GDM1 (cell line): ENCODE measurements at regions not wholly inside any gene's neighbourhood (a gene's known extent, or its start where the extent isn't known, plus 50 kb on each side); places are given as distances from the start of the nearest gene placed in this dataset.
"Not testable (repeated sequence)": the region's sequence is repeated elsewhere in the genome, so short reads cannot be mapped to it uniquely, and the experiment has no call there.

Experiments used
- DNase-seq: peaks from one replicate; lab custom pipeline; 2025; lab: John Stamatoyannopoulos, UW

GRCh38 chr12:34097213-34097612 lies 74.9 kb downstream of the ALG10 start:
- DNase-seq: no peak

DNA sequence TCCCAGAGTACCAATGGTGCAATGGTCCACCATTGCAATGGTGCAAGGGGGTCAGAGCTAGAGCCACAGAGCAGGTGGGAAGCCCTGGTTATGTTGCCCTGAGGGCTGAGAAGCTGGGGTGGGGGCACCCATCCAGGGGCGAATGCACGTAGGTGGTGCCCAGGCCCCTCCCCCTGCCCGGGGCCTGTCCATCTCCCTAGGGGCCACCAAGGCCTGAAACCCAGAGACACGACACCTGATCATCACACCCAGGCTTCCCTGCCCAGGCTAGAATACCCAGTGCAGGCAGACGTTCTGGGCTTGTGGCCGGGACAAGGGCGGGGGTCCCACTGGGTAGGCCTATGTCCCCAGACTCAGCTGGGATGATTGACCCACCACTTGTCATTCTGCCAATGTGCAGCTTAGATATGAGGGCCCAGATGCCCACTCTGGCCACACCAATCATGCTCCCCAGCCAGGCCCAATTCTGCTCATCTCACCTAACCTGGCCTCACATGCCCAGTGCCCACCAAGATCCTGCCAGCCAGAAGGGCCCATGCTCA lies 83.2 kb downstream of the ALG10 start:
- no peak for DNase-seq

GRCh38 chr12:34106172-34106571 lies 83.9 kb downstream of the ALG10 start:
- DNase-seq: no peak

DNA sequence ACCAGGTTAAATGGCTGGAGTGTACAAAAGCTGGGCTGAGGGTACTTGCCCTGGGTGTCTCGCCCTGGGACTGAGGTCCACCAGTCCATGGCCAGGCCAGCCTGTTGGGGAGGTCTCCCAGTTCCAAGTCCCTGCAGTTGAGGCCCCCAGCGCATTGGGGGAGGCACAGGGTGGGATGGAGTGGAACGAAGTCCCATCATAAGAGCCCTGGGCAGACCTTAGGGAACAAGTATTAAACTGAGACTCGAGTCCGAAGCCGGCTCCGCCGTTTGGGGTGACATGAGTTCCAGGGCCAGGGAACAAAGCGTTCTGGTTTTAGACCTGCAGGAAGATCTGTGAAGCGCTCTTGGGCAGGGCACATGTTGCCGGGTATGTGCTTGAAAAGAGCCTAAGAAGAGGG lies 84.7 kb downstream of the ALG10 start:
- no peak for DNase-seq

GRCh38 chr12:34107781-34108404 lies 85.6 kb downstream of the ALG10 start:
- no peak for DNase-seq

- DNase-seq: no peak
These were observed 86.1 kb downstream of the ALG10 start for GRCh38 chr12:34108405-34108803.

DNA sequence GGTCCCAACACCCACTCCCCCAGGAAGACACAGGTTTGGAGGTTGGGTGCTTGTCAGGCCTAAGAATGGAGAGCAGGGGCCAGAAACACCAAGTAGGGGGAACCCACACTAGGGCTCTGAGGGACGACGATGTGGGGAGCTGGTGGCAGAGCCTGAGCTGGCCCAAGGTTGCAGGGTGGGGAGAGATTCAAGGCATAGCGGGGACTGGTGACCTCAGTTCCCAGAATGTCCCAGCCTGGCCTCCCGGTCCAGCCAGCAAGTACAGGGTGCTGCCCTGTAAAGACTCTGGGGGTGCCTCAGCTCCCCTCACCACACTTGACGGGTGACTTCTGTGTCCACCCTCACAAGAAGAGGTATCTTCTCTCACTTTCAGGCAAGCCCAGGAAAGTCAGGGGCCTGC lies 86.7 kb downstream of the ALG10 start:
- no peak for DNase-seq

DNA sequence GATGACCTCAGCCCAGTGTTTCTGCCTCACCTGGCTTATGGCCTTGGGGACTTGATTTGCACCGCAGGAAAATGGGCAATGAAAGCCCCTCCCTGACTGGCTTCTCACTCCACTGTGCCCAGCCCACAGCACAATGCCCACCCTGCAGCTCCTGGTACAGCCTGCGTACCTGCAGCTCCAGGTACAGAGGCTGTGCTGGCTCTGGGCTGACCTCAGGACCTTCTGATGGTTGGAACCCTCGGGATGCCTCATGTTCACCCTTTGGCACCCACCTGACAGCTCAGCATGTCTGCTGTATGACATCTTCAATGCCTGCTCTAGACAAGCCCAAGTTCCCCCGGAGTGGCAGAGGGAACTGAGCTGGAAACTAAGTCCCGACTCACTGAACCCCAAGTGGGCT lies 87.1 kb downstream of the ALG10 start:
- no peak for DNase-seq

- DNase-seq: not testable (repeated sequence)
These were observed 87.7 kb downstream of the ALG10 start for GRCh38 chr12:34109909-34110531.

- DNase-seq: no peak
These were observed 97.1 kb downstream of the ALG10 start for GRCh38 chr12:34119366-34119765.

DNA sequence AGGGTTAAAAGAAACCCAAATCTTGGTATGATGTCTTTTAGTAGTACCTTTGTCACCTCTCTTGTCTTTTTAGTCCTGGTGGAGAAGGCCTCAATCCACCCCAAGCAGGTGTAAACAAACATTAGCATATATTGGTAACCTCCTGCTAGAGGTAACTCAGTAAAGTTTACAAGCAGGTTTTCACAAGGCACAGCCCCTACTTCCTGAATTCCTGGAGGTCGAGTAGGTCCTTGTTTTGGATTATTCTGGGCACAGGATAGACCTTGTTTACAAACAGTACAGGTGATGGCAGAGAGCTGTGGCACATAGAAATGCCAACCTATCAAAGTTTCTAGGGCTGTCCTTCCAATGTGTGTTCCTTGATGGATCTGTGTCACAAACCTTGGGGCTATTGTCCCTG lies 99.1 kb downstream of the ALG10 start:
- DNase-seq: no peak

DNA sequence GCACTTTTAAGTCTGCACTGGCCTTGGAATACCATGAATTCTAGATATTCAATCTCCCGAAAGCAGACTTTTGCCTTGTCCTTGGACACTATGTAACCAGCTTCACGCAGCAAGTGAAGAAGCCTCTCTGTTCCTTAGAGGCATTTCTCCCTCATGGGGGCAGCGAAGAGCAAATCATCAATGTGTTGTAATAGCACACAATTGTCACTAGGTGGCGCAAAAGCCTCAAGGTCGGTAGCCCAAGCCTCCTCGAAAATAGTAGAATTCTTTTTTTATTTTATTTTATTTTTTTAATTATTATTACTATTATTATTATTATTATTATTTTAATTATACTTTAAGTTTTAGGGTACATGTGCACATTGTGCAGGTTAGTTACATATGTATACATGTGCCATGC lies 100.8 kb downstream of the ALG10 start:
- peak; percentile 2 for DNase-seq

- DNase-seq: no peak
These were observed 102.3 kb downstream of the ALG10 start for GRCh38 chr12:34124608-34125007.

DNA sequence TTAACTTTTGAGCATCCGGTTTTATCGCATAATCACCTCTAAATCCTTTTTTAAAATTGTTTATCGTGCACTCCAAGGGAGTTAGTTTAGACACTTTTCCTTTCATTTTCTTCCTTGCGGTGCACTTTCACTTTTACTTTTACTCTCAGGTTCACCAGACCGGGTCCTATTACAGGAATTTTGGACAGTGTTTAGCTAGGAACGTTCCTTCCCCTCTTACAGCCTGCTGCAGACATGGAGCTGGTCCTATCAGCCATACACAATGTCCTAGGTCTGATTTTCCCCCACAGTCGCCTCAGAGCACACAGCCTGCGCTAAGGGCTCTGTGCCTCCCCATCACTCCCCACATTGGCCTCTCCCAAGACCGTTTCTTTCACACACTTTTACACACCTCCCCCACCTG lies 103.9 kb downstream of the ALG10 start:
- no peak for DNase-seq

DNA sequence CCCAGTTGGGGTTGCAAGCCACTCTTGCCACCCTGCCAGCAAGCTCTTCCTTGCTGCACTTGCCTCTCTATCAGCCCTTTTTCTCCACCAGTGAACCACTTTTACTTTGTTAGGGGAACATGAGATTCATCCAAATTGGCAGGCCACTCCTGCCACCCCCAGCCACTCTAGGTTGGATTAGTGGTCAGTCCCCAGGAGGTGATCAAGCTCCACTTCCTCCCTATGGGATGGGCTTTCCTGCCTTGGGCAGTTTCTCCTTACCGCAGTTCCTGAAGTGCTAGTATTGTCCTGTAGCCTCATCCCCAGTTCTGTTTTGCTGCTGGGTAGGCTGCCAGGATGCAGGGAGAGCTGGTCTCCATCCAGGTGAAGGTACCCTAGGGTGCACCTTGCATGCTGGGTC lies 104.5 kb downstream of the ALG10 start:
- no peak for DNase-seq

- not testable (repeated sequence) for DNase-seq
These were observed 105.1 kb downstream of the ALG10 start for GRCh38 chr12:34127379-34127778.

- DNase-seq: no peak
These were observed 120.1 kb downstream of the ALG10 start for GRCh38 chr12:34142430-34142829.

- no peak for DNase-seq
These were observed 128.7 kb downstream of the ALG10 start for GRCh38 chr12:34151019-34151418.

GRCh38 chr12:34163443-34163842 lies 141.1 kb downstream of the ALG10 start:
- DNase-seq: no peak

DNA sequence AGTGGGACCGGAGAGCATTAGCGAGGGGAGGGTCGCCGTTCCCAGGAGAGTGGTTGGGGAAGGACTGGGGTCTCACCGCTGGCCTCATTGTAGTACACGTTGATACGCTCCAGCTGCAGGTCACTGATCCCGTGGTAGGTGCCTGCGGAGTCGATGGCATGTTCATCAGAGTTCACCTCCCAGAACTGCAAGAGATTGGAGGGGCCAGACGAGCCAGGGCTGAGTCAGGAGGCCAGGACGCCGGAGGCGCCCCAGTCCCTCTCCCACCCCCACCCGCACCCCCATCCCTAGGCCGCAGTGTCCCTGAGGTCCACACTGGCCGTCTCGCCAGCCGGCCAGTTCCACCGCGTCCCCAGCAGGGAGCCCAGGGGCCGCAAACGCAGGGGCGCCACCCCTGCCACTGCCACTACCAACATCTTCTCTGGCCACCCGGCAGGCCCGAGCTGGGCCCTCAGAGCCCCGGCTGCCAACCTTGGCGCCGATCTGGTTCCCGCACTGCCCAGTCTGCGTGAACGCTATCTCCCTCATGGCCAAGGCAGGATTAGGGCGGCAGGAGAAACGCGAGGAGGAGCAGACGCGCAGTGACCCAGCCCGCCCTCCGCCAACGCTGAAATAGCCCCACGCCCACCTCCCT lies 144.2 kb downstream of the ALG10 start:
- no peak for DNase-seq

- not testable (repeated sequence) for DNase-seq
These were observed 146.2 kb downstream of the ALG10 start for GRCh38 chr12:34168507-34168906.

- no peak for DNase-seq
These were observed 164.2 kb downstream of the ALG10 start for GRCh38 chr12:34186492-34186891.

- no peak for DNase-seq
These were observed 166.7 kb downstream of the ALG10 start for GRCh38 chr12:34188974-34189373.
